Activated CD4-positive, alpha-beta T cell treated with anti-CD3 and anti-CD28 coated beads, Interleukin-2, amount 50 U/mL, for 1 hour (primary cell): ENCODE measurements at regions not wholly inside any gene's neighbourhood (a gene's known extent, or its start where the extent isn't known, plus 50 kb on each side); places are given as distances from the start of the nearest gene placed in this dataset.

ENCODE experiments used
- DNase-seq: peaks from one replicate; pipeline ENCODE4 v3.0.0-alpha.2; 2020

DNA sequence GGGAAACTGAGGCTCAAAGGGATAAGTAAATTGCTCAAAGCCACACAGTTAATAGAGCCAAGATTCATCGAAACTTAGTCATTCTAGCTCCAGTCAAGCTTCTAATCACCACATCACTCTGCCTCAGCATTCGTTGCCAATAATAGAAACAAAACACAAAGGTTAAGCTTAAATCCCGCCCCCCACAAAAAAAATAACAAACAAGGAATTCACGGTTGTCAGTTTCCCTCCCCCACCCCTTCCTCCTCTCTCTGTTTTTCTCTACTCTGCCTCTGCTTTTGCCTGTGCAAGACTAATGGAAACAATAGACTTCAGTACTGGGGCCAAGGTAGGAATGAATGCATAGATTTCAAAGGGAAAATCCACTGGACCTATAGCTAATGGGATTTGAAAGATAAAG lies 70.7 kb upstream of the ZNF644 start:
- no peak for DNase-seq

DNA sequence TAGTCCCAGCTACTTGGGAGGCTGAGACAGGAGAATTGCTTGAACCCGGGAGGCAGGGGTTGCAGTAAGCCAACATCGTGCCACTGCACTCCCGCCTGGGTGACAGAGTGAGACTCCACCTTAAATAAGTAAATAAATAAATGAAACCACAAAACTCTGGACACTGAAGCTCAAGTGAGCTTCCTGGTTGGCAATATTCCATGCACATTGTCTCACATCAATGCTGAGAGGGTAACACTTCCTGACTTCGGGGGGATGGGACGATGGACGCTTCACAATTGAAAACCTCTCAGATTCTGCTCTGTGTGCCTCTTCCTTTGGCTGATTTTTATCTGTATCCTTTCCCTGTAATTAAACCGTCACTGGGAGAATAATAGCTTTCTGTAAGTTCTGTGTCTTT lies 70.0 kb upstream of the ZNF644 start:
- no peak for DNase-seq

DNA sequence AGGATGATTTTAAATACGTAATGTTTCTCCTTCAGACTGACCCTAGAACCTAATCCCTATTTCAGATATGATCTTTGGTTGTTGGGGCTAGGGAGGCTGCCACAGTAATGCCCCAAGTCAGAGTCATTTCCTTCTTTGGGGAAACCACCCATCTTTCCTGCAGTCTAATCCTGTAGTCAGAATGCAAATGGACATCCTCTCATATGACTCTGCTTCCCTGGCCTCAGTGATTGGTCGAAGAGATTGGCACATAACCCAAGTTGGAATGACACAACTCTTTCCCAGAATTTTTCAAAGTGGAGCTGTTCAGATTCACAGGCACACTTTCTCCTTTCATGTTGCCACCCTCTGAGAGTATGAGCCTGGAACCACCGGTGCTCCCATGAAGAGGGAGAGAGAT lies 58.8 kb upstream of the ZNF644 start:
- no peak for DNase-seq

DNA sequence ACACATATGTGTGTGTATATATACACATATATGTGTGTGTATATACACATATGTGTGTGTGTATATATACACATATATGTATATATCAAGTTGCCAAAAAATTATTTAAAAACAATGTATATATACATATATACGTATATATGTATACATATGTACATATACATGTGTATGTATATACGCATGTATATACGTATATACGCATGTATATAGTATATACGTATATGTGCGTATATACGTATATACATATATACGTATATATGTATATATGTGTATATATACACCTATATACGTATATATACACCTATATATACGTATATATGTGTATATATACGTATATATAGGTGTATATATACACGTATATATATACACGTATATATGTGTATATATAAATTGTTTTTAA lies 57.0 kb upstream of the ZNF644 start:
- DNase-seq: no peak

DNA sequence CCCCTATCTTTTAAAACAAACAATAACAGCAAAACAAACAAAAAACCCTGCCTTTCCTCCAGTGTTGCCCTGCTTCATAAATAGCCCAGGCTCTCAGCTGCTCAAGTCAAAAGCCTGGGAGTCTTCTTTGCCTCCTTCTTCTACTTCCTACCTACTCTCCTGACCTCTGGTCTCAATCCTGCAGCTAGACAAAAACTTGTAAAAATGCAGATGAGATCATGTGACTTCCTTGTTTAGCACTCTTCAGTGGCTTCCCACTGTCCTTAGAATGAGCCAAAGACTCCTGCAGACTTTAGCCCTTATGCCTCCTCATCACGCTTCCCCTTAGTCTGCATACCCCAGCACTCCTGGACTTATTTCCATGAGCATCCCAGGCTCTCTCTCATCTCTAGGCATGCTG lies 55.0 kb upstream of the ZNF644 start:
- no peak for DNase-seq

DNA sequence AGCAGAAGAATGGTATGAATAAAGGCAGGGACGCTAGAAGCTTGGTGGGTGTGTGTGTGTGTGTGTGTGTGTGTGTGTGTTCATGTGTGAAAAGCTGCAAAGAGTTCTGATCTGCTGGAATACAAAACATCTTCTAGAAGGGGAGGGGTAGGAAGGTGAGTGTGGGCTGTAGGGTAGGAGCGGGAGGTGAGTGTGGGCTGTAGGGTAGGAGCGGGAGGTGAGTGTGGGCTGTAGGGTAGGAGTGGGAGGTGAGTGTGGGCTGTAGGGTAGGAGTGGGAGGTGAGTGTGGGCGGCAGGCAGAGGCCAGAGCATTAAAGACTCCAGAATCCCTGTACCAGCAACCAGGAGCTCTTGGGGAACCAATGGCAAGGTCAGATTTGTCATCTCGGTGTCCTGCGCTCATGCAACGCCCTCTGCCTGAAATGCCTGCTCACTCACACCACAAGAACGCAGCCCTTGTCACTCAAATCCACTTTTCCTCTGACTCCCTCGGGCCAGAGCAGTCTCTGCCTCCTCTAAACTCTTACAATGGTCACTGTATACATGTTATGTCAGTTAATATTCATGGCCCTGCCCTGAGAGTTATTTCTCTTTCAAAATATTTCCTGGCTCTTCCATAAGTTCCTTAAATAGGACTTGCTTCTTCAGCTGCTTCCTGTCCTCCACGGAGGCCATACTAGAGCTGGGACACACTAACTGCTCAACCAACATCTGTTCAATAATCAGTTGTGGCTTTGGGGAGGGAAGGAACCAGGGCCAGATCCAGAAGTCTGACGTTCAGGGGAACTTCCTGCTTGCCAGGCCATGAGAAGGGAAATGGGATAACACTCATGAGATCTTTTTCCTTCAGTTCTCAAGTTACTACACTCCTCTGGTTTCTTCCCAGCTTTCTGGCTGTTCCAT lies 53.6 kb upstream of the ZNF644 start:
- DNase-seq: no peak

DNA sequence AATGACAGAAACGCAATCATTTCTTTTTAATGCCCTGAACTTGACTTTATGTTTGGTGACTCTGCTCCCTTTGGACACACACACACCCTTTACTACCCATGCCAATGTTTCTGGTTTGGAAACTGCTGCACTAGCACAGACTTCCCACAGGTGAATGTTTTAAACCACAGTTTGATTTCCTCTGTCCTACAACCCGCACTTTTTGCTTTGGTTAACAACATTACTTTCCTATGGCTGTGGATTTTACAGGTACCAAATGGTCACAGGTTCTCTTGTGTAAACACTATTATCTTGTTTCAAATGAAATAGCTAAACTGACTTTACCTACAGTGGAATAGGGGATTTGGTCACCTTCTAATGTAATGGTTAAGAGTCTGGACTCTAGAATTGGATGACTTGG lies 51.5 kb upstream of the ZNF644 start:
- DNase-seq: no peak

DNA sequence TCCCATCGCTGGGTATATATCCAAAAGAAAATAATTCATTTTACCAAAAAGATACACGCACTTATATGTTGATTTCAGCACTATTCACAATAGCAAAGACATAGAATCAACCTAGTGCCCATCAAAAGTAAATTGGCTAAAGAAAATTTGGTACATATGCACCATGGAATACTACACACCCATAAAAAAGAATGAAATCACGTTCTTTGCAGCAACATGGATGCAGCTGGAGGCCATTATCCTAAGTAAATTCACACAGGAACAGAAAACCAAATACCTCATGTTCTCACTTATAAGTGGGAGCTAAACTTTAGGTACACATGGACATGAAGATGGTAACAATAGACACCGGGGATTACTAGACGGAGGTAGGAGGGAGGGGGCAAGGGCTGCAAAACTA lies 50.0 kb upstream of the ZNF644 start:
- no peak for DNase-seq
